ENCODE measurements at regions not wholly inside any gene's neighbourhood (a gene's known extent, or its start where the extent isn't known, plus 50 kb on each side); places are given as distances from the start of the nearest gene placed in this dataset.
A peak's percentile ranks its signal among the peaks of the same experiment; 100 is the strongest.

GRCh38 chr3:118811236-118811732 lies 223.4 kb downstream of the IGSF11 start:
- no peak for DNase-seq

GRCh38 chr3:118813472-118813871 lies 221.2 kb downstream of the IGSF11 start:
- DNase-seq, result no peak

- DNase-seq, result peak; percentile 8
These were observed 216.9 kb downstream of the IGSF11 start for GRCh38 chr3:118817748-118818165.

GRCh38 chr3:118818386-118818785 lies 216.3 kb downstream of the IGSF11 start:
- DNase-seq, result no peak

- no peak for DNase-seq
These were observed 211.0 kb downstream of the IGSF11 start for GRCh38 chr3:118823626-118824025.

- no peak for DNase-seq
These were observed 207.2 kb downstream of the IGSF11 start for GRCh38 chr3:118827446-118827845.

- DNase-seq, result no peak
These were observed 206.3 kb downstream of the IGSF11 start for GRCh38 chr3:118828351-118828750.

- DNase-seq, result no peak
These were observed 201.6 kb downstream of the IGSF11 start for GRCh38 chr3:118833075-118833474.

- no peak for DNase-seq
These were observed 195.8 kb downstream of the IGSF11 start for GRCh38 chr3:118838871-118839270.

GRCh38 chr3:118842147-118842863 lies 192.3 kb downstream of the IGSF11 start:
- no peak for DNase-seq

GRCh38 chr3:118846176-118846575 lies 188.5 kb downstream of the IGSF11 start:
- DNase-seq, result no peak

Data from HCEC 1CT (cell line).